ENCODE measurements at regions not wholly inside any gene's neighbourhood (a gene's known extent, or its start where the extent isn't known, plus 50 kb on each side); places are given as distances from the start of the nearest gene placed in this dataset.

DNA sequence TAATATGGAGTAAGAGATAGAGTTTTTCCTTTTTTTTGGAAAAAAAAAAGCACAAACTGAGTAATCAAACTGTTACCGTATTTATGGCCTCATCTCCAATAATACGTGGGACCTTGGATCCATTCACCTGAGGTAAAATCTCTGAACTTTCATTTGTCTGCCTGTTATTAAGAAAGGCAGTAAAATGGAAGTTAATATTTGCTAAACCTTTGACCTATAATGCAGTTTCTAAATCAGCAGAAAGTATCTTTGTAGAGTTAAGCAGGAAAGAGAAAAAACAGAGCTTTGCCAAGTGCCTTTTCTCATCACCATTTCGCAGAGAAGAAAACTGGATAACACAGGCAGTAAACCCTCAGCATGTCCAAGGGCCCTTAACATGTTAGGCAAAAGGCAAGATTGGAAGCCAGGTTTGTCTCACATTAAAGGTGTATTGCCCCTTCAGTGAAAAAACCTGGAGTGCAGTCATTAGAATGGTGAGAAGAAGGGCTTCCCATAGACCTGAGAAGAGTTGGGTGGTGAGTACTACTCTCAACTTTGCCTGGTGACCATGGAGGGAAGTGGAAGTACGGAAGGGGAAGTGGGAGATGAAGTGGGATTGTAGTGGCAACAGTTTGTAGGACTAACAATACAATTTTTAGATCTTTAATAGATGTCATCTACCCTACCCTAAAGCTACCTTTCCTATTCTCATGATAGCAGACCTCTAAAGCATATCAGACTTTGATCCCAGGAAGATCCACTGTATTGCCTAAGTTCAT, 65.4 kb upstream of the GRAMD2B start:
- Histone ChIP-seq H3K9me3 (no peaks in the 10 kb centered on the region), H3K27me3 (no peaks in the 10 kb centered on the region), H3K36me3 (no peaks in the 10 kb centered on the region), H3K4me1 (peaks cover 5 to 42% (median 12%) of the 10 kb centered on the region in 4 donors), H3K27ac (no peak overlapping the region), H3K4me3 (no peak overlapping the region)
- no peak for TF ChIP-seq CTCF (IDR thresholded peaks at IDR 0.05)
- TF ChIP-seq POLR2A (IDR thresholded peaks at IDR 0.05): no peak
- no peak for TF ChIP-seq POLR2AphosphoS5 (IDR thresholded peaks at IDR 0.05)
- TF ChIP-seq EP300 (IDR thresholded peaks at IDR 0.05; ENCODE audit: low read depth): no peak
- WGBS, 2 donors (ENCODE audit: low coverage in 1 of 2): 60 to 77% methylated on average over 4 of the region's 4 CpGs
- in situ Hi-C loops (cut with MboI; ENCODE audit: low pct_ligation_motif_present in 1 of 4, low pct_unique_long_range_greater_than_20kb in 1 of 4, low sequenced_read_pairs in 3 of 4): loop anchor here in 2 of 4 donors (10.0 kb wide), 1 partner anchor 177 kb away; no protein-coding TSS in a partner anchor
- intact Hi-C loops (cut with DNase I; ENCODE audit: low total_unique reads): no loop called here
- no peak for DNase-seq

DNA sequence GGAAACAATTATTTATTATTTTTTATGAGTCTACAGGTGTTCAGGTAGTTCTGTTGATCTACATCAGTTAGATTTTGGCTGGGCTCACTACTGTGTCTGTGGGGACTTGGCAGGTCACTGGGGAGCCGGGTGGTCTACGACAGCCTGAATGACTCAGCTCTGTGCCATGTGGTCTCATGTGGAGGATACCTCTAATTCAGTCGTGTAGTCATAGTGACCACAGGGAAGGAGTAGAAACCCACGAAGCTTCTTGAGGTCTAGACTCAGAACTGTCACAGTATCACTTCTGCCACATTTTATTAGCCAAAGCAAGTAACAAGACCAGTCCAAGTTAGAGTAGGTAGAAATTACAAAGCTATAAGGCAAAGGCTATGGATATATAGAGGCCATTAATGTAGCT, 64.7 kb upstream of the GRAMD2B start:
- H3K36me3 ChIP-seq: no peaks in the 10 kb centered on the region
- H3K9me3 ChIP-seq: no peaks in the 10 kb centered on the region
- H3K27ac ChIP-seq: no peak overlapping the region
- intact Hi-C loops (cut with DNase I; ENCODE audit: low total_unique reads): no loop called here
- in situ Hi-C loops (cut with MboI; ENCODE audit: low pct_ligation_motif_present in 1 of 4, low pct_unique_long_range_greater_than_20kb in 1 of 4, low sequenced_read_pairs in 3 of 4): loop anchor here in 2 of 4 donors (10.0 kb wide), 1 partner anchor 176 kb away; no protein-coding TSS in a partner anchor
- 72 to 79% methylated on average over 4 of the region's 4 CpGs for WGBS, 2 donors (ENCODE audit: low coverage in 1 of 2)
- H3K4me1 ChIP-seq: peaks cover 5 to 44% (median 12%) of the 10 kb centered on the region in 4 donors
- no peak for DNase-seq
- H3K27me3 ChIP-seq: no peaks in the 10 kb centered on the region
- no peak overlapping the region for H3K4me3 ChIP-seq
- TF ChIP-seq CTCF (IDR thresholded peaks at IDR 0.05) (no peak), POLR2A (IDR thresholded peaks at IDR 0.05) (no peak), POLR2AphosphoS5 (IDR thresholded peaks at IDR 0.05) (no peak), EP300 (IDR thresholded peaks at IDR 0.05; ENCODE audit: low read depth) (no peak)

GRCh38 chr5:126359884-126360283, 63.3 kb upstream of the GRAMD2B start:
- H3K4me1 ChIP-seq: peaks cover 0 to 38% (median 9%) of the 10 kb centered on the region in 4 donors
- H3K9me3 ChIP-seq: no peaks in the 10 kb centered on the region
- H3K36me3 ChIP-seq: no peaks in the 10 kb centered on the region
- H3K4me3 ChIP-seq: no peak overlapping the region
- intact Hi-C loops (cut with DNase I; ENCODE audit: low total_unique reads) (loop anchor here (10.0 kb wide), 1 partner anchor 55 kb away; no protein-coding TSS in a partner anchor), in situ Hi-C loops (cut with MboI; ENCODE audit: low pct_ligation_motif_present in 1 of 4, low pct_unique_long_range_greater_than_20kb in 1 of 4, low sequenced_read_pairs in 3 of 4) (loop anchor here in 2 of 4 donors (10.0 kb wide), 1 partner anchor 175 kb away; no protein-coding TSS in a partner anchor)
- 87% methylated on average over 3 to 6 of the region's 6 CpGs for WGBS, 2 donors (ENCODE audit: low coverage in 1 of 2)
- no peak overlapping the region for H3K27ac ChIP-seq
- no peak for TF ChIP-seq POLR2AphosphoS5 (IDR thresholded peaks at IDR 0.05)
- no peak for TF ChIP-seq EP300 (IDR thresholded peaks at IDR 0.05; ENCODE audit: low read depth)
- no peak for TF ChIP-seq CTCF (IDR thresholded peaks at IDR 0.05)
- no peak for TF ChIP-seq POLR2A (IDR thresholded peaks at IDR 0.05)
- DNase-seq: no peak
- H3K27me3 ChIP-seq: no peaks in the 10 kb centered on the region

GRCh38 chr5:126360467-126360866, 62.7 kb upstream of the GRAMD2B start:
- in situ Hi-C loops (cut with MboI; ENCODE audit: low pct_ligation_motif_present in 1 of 4, low pct_unique_long_range_greater_than_20kb in 1 of 4, low sequenced_read_pairs in 3 of 4) (no loop called here), intact Hi-C loops (cut with DNase I; ENCODE audit: low total_unique reads) (loop anchor here (10.0 kb wide), 1 partner anchor 54 kb away; no protein-coding TSS in a partner anchor)
- 65% methylated on average over 1 of the region's 1 CpG; no CpG with 5 or more reads in 1 of the 2 donors for WGBS, 2 donors (ENCODE audit: low coverage in 1 of 2)
- H3K27me3 ChIP-seq: no peaks in the 10 kb centered on the region
- H3K36me3 ChIP-seq: no peaks in the 10 kb centered on the region
- H3K9me3 ChIP-seq: no peaks in the 10 kb centered on the region
- no peak overlapping the region for H3K27ac ChIP-seq
- peaks cover 0 to 34% (median 6%) of the 10 kb centered on the region in 4 donors for H3K4me1 ChIP-seq
- no peak overlapping the region for H3K4me3 ChIP-seq
- no peak for DNase-seq
- TF ChIP-seq POLR2AphosphoS5 (IDR thresholded peaks at IDR 0.05): no peak
- TF ChIP-seq CTCF (IDR thresholded peaks at IDR 0.05): no peak
- TF ChIP-seq EP300 (IDR thresholded peaks at IDR 0.05; ENCODE audit: low read depth): no peak
- TF ChIP-seq POLR2A (IDR thresholded peaks at IDR 0.05): no peak
